GM19455 (cell line): ENCODE measurements at regions not wholly inside any gene's neighbourhood (a gene's known extent, or its start where the extent isn't known, plus 50 kb on each side); places are given as distances from the start of the nearest gene placed in this dataset.

Experiments used
- ATAC-seq: cut with Tn5 transposase; IDR thresholded peaks from one replicate; pipeline ENCODE4 v1.9.1; 2021; ENCODE audit not compliant: unreplicated experiment

DNA sequence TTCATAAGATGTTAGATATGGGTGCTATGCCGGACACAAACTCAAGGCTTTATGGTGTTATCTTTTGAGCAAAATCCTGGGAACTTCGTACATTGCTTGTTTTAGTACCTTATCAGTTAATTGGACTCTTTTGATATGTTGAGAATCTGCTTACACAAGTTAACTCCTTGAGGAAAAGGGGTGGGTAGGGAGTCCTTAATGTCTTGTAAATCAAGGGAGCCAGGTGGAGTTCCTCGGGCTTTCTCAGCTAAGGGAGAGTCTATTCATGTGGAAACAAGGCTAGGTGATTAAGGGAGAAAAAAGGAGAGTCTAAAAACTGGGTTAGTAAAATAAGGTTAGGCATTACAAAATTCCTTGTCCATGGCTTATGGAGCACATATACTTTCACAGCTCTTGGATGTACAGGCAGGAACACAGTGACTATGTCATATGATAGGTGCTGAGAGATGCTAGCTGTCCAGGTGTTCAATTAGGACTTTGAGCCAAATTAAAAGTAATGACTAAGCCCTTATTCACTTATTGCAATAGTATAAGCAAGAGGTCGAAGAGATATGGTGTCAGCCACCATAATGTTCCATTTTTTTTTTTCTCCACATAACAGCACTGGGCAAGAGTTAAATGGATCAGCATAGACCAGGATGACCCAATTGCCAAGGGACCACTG lies 59.5 kb upstream of the DYNAP start:
- no peak for ATAC-seq

DNA sequence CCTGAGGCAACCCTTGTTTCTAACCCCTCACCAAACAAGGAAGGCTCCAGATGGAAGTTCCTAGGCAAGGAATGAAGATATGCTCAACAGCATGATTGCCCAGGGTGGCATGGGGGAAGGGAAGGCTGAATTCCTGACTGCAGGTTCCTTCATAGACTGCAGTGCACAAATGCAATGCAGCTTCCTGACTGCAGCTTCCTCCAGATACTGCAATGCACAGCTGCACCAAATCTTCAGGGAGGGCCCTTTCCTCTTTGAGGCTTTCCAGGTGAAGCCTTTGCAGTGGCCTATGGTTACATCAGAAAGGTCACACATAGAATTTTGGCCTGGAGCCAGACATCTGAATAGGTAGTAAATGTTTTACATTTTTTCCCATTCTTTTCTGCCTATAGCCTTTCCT lies 58.8 kb upstream of the DYNAP start:
- ATAC-seq = no peak

DNA sequence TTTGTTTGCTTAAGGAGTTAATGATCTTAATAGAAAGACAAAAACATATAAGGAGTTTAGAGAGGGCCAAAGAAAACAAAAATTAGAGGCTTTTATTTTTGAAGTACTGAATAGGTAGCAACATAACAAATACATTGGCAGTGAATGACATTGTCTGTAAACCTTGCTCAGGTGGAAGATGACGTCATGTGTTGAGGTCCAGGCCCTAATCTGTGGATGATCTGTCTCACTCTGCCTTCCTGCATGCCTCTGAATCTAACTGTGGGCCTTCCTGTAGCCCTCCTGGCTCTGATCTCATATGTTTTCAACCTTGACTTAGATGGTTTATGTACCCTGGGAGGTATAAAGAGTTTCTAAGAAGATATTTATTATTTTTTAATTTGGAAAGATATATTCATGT lies 58.1 kb upstream of the DYNAP start:
- no peak for ATAC-seq
